22Rv1 (cell line): ENCODE measurements at regions not wholly inside any gene's neighbourhood (a gene's known extent, or its start where the extent isn't known, plus 50 kb on each side); places are given as distances from the start of the nearest gene placed in this dataset.

ENCODE experiments used
- ZFX ChIP-seq: fragments of 450-650 bp; IDR thresholded peaks from 2 replicates; pipeline ENCODE4 v1.6.1; 2017; ENCODE audit warnings: antibody characterized with exemption, borderline replicate concordance
- TF ChIP-seq, protein P1 (sequence below): fragments of 450-650 bp; IDR thresholded peaks from 2 replicates; pipeline ENCODE4 v1.5.1; 2017; ENCODE audit warnings: mild to moderate bottlenecking

DNA sequence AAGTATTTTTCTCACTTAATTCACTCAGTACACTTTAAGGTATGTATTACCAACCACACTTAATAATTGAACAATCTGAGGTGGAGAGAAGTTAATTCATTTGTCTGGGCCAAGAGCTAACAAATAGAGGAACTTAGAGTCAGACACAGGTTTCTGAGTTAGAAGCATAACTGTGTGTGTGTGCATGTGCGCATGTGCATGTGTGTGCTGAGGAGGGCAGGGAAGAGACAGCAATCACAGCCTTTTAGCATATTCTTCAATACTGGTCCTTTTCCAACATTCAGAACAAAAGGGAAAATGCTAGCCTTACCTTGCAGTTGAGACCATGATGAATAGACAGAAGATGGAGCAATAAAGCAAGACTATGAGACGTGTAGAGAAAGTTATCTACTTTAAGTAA is 136.2 kb upstream of the ATP5MC3 start:
- TF ChIP-seq, protein P1, sequence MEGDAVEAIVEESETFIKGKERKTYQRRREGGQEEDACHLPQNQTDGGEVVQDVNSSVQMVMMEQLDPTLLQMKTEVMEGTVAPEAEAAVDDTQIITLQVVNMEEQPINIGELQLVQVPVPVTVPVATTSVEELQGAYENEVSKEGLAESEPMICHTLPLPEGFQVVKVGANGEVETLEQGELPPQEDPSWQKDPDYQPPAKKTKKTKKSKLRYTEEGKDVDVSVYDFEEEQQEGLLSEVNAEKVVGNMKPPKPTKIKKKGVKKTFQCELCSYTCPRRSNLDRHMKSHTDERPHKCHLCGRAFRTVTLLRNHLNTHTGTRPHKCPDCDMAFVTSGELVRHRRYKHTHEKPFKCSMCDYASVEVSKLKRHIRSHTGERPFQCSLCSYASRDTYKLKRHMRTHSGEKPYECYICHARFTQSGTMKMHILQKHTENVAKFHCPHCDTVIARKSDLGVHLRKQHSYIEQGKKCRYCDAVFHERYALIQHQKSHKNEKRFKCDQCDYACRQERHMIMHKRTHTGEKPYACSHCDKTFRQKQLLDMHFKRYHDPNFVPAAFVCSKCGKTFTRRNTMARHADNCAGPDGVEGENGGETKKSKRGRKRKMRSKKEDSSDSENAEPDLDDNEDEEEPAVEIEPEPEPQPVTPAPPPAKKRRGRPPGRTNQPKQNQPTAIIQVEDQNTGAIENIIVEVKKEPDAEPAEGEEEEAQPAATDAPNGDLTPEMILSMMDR = no peak
- TF ChIP-seq ZFX = no peak
